GM06990 (cell line): ENCODE measurements at regions not wholly inside any gene's neighbourhood (a gene's known extent, or its start where the extent isn't known, plus 50 kb on each side); places are given as distances from the start of the nearest gene placed in this dataset.

ENCODE experiments used
- DNase-seq: peaks from one replicate; pipeline ENCODE4 v3.0.0-alpha.2; 2011; ENCODE audit not compliant: insufficient read length; ENCODE audit errors: extremely low read depth
- H3K27me3 ChIP-seq: replicated peaks from 2 replicates; pipeline ENCODE4 v1.6.0; 2011; ENCODE audit warnings: low read length; ENCODE audit not compliant: control insufficient read depth, insufficient read depth
- H3K36me3 ChIP-seq: 2 replicates; pipeline ENCODE4 v1.5.1; 2011; ENCODE audit warnings: low read length; ENCODE audit not compliant: control insufficient read depth, insufficient read depth
- H3K4me3 ChIP-seq: replicated peaks from 2 replicates; pipeline ENCODE4 v1.5.1; 2011; ENCODE audit warnings: low read depth, mild to moderate bottlenecking, control low read depth, low read length
- CTCF ChIP-seq: IDR thresholded peaks from 2 replicates; pipeline ENCODE4 v1.5.1; 2011; ENCODE audit warnings: low read length, control low read depth, mild to moderate bottlenecking, inconsistent platforms; ENCODE audit not compliant: insufficient read depth, poor library complexity, severe bottlenecking

- no peaks in the 10 kb centered on the region for H3K27me3 ChIP-seq
- no peak for TF ChIP-seq CTCF
- no peak overlapping the region for H3K4me3 ChIP-seq
- DNase-seq = no peak
- H3K36me3 ChIP-seq = no peaks in the 10 kb centered on the region
Measured at GRCh38 chr3:146800484-146800883, 195.3 kb upstream of the PLSCR5 start.

- Histone ChIP-seq H3K27me3 (no peaks in the 10 kb centered on the region), H3K36me3 (no peaks in the 10 kb centered on the region), H3K4me3 (no peak overlapping the region)
- no peak for TF ChIP-seq CTCF
- no peak for DNase-seq
Measured at GRCh38 chr3:146796078-146796477, 190.9 kb upstream of the PLSCR5 start.

DNA sequence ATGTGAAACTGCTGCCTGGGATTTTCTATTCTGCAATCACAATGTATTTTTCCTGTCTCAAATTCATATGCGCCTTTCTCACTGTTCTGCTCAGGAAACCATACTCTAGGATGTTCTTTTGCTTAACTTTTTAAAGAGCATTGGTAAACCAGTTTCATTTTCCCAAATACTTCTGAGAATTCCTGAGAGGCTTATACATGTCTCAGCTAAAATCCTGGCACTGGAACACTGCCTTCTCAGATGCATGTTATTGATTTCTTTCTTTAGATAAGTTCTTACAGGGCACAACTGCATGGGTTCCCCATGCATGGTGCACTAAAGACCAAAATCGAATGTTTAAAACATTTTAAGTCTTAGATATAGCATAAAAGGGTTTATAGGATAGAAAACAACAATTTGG is 178.3 kb upstream of the PLSCR5 start:
- DNase-seq = no peak
- H3K4me3 ChIP-seq = no peak overlapping the region
- H3K36me3 ChIP-seq = no peaks in the 10 kb centered on the region
- no peak for TF ChIP-seq CTCF
- no peaks in the 10 kb centered on the region for H3K27me3 ChIP-seq

DNA sequence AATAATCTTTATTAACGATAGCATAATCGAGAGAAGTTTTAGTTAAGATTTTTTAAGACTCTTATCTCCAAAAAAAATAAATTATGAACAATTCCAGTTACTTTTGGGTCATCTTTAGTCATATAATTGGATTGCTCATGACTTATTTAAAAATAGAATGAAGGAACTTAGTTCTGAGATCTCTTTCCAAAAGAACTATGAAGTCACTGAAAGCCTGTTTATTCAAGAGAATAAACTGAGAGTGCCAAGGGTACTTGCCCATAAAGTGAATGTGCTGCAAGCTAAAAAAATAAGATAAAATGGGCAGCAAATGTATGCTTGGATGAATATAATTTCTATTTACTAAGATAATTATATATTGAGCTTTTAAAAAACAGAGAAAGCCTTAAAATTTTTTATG is 176.5 kb upstream of the PLSCR5 start:
- Histone ChIP-seq H3K27me3 (no peaks in the 10 kb centered on the region), H3K36me3 (no peaks in the 10 kb centered on the region), H3K4me3 (no peak overlapping the region)
- no peak for TF ChIP-seq CTCF
- DNase-seq = no peak

GRCh38 chr3:146781059-146781458 is 175.9 kb upstream of the PLSCR5 start:
- TF ChIP-seq CTCF = no peak
- H3K36me3 ChIP-seq = no peaks in the 10 kb centered on the region
- H3K4me3 ChIP-seq = no peak overlapping the region
- no peaks in the 10 kb centered on the region for H3K27me3 ChIP-seq
- DNase-seq = no peak

DNA sequence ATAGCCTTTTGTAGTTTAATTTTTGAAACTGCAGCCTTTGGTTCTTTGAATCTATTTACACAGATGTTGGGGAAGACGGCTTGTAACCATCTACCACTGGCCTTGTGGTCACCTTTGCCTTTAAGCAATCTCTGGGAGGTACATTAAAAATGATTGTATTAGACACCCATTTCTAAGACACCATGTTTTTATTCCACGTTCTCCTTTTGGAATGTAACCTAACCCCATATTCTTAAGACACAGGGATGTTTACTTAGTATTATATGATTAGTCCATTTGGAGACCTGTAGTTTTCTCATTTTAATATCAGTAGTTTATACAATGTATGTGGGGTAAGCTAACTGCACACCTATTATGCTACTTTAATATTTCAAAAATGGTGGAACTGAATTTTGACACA is 175.1 kb upstream of the PLSCR5 start:
- no peaks in the 10 kb centered on the region for H3K36me3 ChIP-seq
- no peak overlapping the region for H3K4me3 ChIP-seq
- no peak for TF ChIP-seq CTCF
- DNase-seq = no peak
- H3K27me3 ChIP-seq = no peaks in the 10 kb centered on the region
